ENCODE measurements at regions not wholly inside any gene's neighbourhood (a gene's known extent, or its start where the extent isn't known, plus 50 kb on each side); places are given as distances from the start of the nearest gene placed in this dataset.

DNA sequence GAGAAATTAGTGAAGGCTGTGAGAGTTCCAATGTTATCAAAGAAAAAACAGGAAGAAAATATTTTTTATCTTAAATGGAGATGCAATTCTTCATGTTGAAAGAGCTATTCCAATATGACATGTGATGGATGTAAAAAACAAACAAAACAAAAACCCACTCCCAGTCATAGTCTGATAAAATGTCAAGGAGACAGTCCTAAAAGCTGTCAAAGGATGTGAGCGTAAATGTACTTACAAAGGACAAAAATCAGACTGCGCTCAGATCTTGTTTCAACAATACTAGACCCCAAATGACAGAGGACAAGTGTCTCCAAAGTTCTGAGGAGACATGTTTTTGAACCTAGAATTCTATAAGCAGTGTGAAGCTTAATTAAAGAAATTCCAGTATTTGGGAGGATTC lies 265.8 kb downstream of the PLPP3 start:
- no peak for DNase-seq (ENCODE audit: low spot score)

DNA sequence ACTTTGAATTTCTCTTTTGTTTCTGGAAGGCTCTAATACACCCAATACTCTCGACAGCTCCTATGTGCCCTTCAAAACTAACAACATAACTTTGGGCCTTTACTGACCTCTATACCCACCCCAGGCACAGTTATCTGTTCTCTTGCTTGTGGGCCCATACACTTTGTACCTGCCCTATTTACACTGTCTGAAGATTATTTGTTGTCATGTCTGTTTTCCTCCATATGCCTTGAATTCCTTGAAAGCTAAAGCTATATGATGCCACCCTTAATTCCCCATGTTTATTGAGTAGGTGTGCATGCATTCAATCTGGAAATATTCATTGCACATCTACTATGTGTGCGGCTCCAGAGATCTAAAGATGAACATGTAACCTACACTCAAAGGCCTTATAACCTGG lies 267.6 kb downstream of the PLPP3 start:
- no peak for DNase-seq (ENCODE audit: low spot score)

DNA sequence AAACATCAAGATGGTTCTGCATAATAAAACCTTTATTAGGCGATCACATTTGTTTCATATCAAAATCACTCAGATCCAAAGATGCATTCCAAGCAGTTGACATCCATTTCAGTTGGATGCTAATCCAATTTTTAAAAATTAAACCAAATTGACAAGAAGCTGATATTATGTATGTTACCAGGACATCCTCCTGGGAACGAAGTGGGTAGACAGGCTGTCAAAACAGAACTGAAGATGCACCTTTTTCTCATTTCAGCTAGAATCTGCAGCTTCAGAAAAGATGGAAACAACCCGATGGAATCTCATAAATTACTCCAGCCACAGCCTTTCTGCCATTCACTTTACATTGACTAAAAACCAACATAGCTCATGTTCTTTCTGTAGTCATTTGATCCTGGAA lies 268.4 kb downstream of the PLPP3 start:
- DNase-seq (ENCODE audit: low spot score), result no peak

- DNase-seq (ENCODE audit: low spot score), result no peak
These were observed 270.3 kb downstream of the PLPP3 start for GRCh38 chr1:56309065-56309464.

DNA sequence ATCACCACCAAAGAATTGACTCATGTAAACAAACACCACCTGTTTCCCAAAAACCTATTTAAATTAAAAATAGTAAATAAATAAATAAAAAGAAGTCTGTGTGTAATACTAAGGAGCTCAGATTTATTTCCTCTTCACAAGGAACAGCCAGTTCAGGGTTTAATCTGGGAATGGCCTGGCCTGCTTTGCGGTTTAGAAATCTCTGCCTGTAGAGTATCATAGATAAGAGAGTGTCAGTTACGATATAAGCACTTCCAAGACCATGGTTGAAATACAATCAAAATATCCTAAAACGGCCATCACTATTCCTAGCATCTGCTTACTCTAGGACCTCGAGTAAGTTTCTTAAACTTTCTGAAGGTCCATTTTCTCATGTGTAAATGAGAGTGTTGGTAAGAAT lies 274.4 kb downstream of the PLPP3 start:
- no peak for DNase-seq (ENCODE audit: low spot score)

- no peak for DNase-seq (ENCODE audit: low spot score)
These were observed 275.6 kb downstream of the PLPP3 start for GRCh38 chr1:56303805-56304204.

- DNase-seq (ENCODE audit: low spot score), result no peak
These were observed 276.5 kb downstream of the PLPP3 start for GRCh38 chr1:56302878-56303277.

DNA sequence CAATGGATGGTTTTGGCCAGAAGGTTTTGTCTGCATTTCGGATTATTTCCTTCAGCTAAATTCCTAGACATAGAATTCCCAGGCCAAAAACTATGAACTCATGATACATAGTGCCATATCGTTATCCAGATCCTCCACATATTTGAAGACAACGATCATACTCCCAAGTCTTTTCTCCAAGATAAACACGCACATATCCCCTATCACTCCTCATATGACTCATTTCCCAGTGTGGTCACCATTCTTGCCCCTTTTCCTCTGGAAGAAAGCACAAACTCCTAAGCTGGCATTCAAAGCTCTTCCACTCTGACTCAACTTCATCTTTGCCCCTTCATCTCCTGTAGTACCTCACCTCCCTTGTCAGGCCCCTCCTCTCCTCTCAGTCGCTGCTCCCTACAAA lies 277.6 kb downstream of the PLPP3 start:
- DNase-seq (ENCODE audit: low spot score), result no peak

- no peak for DNase-seq (ENCODE audit: low spot score)
These were observed 278.5 kb downstream of the PLPP3 start for GRCh38 chr1:56300836-56301235.

- DNase-seq (ENCODE audit: low spot score), result no peak
These were observed 280.5 kb downstream of the PLPP3 start for GRCh38 chr1:56298866-56299265.

GRCh38 chr1:56297904-56298303 lies 281.5 kb downstream of the PLPP3 start:
- DNase-seq (ENCODE audit: low spot score), result no peak

GRCh38 chr1:56297208-56297607 lies 282.2 kb downstream of the PLPP3 start:
- no peak for DNase-seq (ENCODE audit: low spot score)

DNA sequence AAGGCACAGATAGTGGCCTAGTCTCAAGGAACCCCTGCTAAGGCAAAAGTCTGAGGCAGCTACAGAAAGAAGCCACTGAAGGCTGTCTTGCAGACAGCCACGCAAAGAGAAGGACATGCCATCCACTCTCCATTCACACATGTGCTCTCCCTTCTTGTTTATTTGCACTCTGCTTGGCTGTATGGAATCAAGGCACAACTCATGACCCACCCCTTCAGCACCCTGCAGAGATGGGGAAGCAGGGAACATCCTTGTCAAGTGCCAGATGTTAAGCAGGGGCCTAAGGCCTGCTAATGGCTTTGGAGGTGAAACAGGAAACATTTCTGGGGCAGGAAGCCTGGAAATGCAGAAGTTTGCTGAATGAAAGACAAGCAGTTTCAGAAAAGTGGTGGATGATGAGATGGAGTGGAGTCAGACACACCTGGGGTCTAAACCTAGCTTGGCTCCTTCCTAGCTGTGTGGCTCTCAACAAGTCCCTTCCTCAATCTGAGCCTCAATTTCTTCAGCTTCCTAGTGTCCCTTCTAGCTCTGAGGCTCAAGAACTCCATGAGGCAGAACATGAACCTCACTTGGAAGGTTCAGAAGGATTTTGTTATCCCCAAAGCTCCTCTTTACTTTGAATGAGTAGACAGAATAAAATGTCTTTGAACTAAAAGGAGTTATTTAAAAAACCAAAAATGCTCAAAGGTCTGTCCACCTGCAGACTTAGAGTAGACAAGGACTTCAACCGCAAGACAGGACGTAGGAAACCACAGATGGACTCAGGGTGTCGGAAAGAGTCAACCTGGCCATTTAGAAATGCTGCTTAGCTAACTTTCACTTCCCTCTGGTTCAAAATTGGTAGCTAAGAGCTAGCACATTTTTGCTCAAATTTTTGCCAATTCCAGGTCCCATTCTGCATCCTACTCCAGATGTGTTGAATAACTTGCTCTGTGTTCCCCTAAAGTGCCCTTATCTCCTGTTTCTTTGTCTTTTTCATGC lies 283.1 kb downstream of the PLPP3 start:
- DNase-seq (ENCODE audit: low spot score), result no peak

DNA sequence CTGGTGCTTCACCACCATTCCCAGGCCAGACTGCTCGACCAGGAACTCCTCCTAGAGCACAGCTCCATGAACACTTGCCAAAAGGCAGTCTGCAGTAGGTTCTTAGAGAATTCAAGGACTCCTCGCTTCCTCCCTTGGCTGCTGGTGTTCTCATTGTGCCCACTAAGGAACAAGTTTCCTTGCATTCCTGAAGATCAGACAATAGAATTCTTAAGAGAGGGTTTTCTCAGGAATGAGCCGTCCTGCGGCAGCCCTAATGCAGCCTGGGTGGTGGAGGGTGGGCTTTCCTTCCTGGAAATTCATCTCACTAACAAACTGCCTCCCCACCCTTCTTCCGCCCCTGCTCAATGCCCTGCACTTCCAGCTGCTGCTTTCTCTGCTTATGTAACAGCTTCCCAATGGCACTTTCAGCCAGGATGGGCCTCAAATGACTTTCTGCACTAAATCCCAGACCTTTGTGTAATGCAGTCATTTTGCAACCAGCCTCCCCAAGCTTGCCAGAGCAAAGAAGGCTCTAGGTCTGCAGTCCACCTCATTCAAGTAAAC lies 287.9 kb downstream of the PLPP3 start:
- DNase-seq (ENCODE audit: low spot score), result no peak

GRCh38 chr1:56289260-56289659 lies 290.1 kb downstream of the PLPP3 start:
- no peak for DNase-seq (ENCODE audit: low spot score)

DNA sequence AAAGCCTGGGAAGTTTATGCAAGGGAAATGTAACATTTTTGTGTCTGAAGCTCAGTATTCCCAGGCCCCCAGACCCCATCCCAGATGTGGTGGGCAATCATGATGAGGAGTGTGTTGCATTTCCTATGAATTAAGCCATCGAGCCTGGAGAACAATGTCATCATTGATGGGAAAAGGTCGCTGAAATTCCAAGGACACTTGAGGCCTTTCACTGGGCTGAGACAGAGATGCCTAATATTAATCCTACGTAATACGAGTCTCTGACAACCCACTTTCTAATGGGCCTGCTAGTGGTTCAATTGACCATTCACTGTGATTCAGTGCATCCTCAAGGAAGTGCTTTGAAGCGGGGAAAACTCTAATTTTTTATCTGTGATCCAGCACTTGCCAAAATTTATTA lies 291.6 kb downstream of the PLPP3 start:
- DNase-seq (ENCODE audit: low spot score), result no peak

GRCh38 chr1:56286956-56287355 lies 292.4 kb downstream of the PLPP3 start:
- DNase-seq (ENCODE audit: low spot score), result no peak

- DNase-seq (ENCODE audit: low spot score), result no peak
These were observed 292.9 kb downstream of the PLPP3 start for GRCh38 chr1:56286506-56286905.

DNA sequence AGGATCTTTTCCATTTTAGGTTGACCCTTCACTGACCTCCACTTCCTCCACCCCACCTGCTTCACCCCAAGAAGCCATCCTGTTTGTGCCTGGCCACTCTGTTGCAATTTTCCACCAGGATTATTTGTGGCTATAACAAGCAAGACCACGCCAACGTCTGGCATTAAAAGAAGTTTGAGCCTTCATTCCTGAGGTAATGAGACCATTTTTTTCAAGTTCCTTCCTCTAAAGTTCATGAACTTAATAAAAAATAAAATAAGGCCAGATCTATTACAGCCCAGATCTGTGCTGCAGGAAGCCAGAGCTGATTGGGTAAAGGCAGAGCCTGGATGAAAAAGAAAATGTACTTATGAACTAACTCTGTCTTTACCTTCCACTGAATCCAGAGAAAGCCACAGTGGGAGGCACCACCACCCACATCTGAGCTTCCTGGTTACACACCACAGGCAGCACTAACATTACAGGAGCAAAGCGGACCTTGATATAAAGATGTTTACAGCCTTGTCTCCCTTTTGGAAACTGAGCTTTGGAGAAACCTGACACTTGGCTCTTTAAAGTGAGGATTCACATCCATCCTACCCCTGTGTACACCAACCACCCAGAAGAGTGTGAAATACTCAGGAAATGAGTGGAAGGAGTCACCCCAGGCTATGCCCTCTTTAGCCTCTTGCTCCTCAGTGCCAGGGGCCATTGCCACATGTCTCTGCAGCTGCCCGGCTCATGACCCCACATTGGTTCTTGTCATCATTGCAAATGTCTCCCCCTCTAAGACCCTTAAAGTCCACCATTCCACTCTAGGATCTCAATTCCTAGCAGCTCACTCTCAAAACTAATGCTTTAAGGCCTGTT lies 293.6 kb downstream of the PLPP3 start:
- DNase-seq (ENCODE audit: low spot score), result no peak

- no peak for DNase-seq (ENCODE audit: low spot score)
These were observed 294.4 kb downstream of the PLPP3 start for GRCh38 chr1:56284928-56285327.

DNA sequence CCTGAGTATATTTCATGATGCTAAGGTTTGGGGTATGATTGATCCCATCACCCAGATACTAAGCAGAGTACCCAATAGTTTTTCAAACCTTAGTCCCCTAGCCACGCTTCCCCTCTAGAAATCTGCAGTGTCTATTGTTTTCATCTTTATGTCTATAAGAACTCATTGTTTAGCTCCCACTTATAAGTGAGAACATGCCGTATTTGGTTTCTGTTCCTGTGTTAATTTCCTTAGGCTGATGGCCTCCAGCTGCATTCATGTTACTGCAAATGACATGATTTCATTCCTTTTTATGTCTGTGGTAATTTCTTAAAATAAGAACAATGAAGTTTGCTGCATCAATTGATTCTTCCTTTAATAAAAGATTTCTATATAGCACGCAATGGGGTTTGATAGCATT lies 301.3 kb downstream of the PLPP3 start:
- DNase-seq (ENCODE audit: low spot score), result no peak

DNA sequence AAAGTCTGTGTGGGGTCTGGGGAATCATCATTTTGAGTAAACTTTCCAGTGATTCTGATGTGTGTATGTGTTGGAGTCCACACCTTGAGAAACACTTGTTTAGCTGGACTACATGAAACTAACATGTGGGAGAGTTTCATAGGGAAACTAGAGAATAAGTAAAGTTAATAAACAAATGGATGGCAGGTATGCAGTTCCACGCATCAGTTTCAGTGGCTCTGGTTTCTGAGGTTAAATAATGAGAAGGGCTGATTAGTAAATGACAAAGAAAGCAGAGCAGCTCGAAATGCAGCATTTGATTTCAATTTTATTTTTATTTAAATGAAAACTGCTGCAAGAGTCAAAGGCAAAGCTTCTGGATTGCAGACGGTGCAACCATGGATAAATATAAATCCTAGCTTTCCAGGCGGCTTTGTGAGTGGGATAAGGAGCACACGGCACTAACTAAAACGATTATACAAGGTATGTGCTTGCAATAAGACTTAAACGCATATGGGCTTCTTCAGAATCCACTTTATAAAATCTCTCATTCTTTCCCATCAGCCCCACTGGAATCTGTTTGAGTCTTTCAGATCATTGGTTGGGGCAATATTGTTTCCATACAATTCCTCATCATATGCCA lies 310.7 kb downstream of the PLPP3 start:
- DNase-seq (ENCODE audit: low spot score), result no peak

Data from CD4-positive, alpha-beta T cell treated with Interleukin-6 at 100 ng/mL for 8 hours (primary cell).